ENCODE measurements at regions not wholly inside any gene's neighbourhood (a gene's known extent, or its start where the extent isn't known, plus 50 kb on each side); places are given as distances from the start of the nearest gene placed in this dataset.

GRCh38 chr10:104581884-104582601 is 59.0 kb upstream of the SORCS3 start:
- TF ChIP-seq POLR2A (IDR thresholded peaks at IDR 0.05; ENCODE audit: low read depth, low read length) (no peak), POLR2AphosphoS5 (IDR thresholded peaks at IDR 0.05; ENCODE audit: low read depth, low read length) (no peak), PAX5 (IDR thresholded peaks at IDR 0.05; ENCODE audit: insufficient read depth, low read length, severe bottlenecking) (no peak), TAF1 (IDR thresholded peaks at IDR 0.05; ENCODE audit: low read depth, low read length) (no peak), SPI1 (IDR thresholded peaks at IDR 0.05; ENCODE audit: low read depth, low read length) (no peak), POU2F2 (IDR thresholded peaks at IDR 0.05; ENCODE audit: low read depth, low read length) (no peak)
